Keratinocyte (primary cell): ENCODE measurements at regions not wholly inside any gene's neighbourhood (a gene's known extent, or its start where the extent isn't known, plus 50 kb on each side); places are given as distances from the start of the nearest gene placed in this dataset.

ENCODE experiments used
- DNase-seq: peaks from one replicate; pipeline ENCODE4 v3.0.0-alpha.2; 2011; ENCODE audit warnings: low read depth, missing footprints, low spot score
- FAIRE-seq: peaks from 2 replicates; lab custom pipeline; 2011; peaks lifted over from hg19 to GRCh38; lab: Jason Lieb, UNC
- H2AFZ ChIP-seq: 2 replicates; pipeline ENCODE4 v1.6.0; 2012; ENCODE audit warnings: low read length, control low read depth, inconsistent platforms; ENCODE audit not compliant: control insufficient read depth
- H3K27ac ChIP-seq: 2 replicates; pipeline ENCODE4 v1.5.1; 2011; ENCODE audit warnings: low read length; ENCODE audit not compliant: control insufficient read depth, insufficient read depth
- H3K27me3 ChIP-seq: 3 replicates; pipeline ENCODE4 v1.6.0; 2011; ENCODE audit warnings: low read length; ENCODE audit not compliant: control insufficient read depth, insufficient read depth; ENCODE audit errors: extremely low read depth
- H3K36me3 ChIP-seq, 2 experiments: 2 replicates in 1 of 2; 3 replicates in 1 of 2; pipeline ENCODE4 v1.5.1; 2011; ENCODE audit warnings: low read length in 2 of 2, mild to moderate bottlenecking in 1 of 2; ENCODE audit not compliant: control insufficient read depth in 2 of 2, insufficient read depth in 2 of 2; ENCODE audit errors: extremely low read depth in 1 of 2
- H3K4me1 ChIP-seq: 3 replicates; pipeline ENCODE4 v1.5.1; 2011; ENCODE audit warnings: low read length; ENCODE audit not compliant: control insufficient read depth, insufficient read depth; ENCODE audit errors: extremely low read depth
- H3K4me2 ChIP-seq: 3 replicates; pipeline ENCODE4 v1.6.0; 2011; ENCODE audit warnings: low read depth, low read length; ENCODE audit not compliant: control insufficient read depth, insufficient read depth; ENCODE audit errors: extremely low read depth
- H3K4me3 ChIP-seq, 3 experiments: fragments of 200-600 bp in 1 of 3; sonication (generic) in 1 of 3; 2 replicates in 2 of 3; 3 replicates in 1 of 3; pipeline ENCODE4 v1.5.1; 2011 to 2016; ENCODE audit warnings: low read length in 3 of 3, mild to moderate bottlenecking in 3 of 3, control low read depth in 2 of 3, inconsistent platforms in 1 of 3, low read depth in 1 of 3, mixed read lengths in 1 of 3, mixed run types in 1 of 3, moderate library complexity in 1 of 3; ENCODE audit not compliant: control insufficient read depth in 2 of 3, insufficient read depth in 2 of 3; ENCODE audit errors: extremely low read depth in 1 of 3
- H3K79me2 ChIP-seq: 2 replicates; pipeline ENCODE4 v1.6.0; 2012; ENCODE audit warnings: low read length; ENCODE audit not compliant: control insufficient read depth, insufficient read depth
- H3K9ac ChIP-seq: 3 replicates; pipeline ENCODE4 v1.6.0; 2011; ENCODE audit warnings: low read length; ENCODE audit not compliant: control insufficient read depth, insufficient read depth; ENCODE audit errors: extremely low read depth
- H3K9me1 ChIP-seq: 3 replicates; pipeline ENCODE4 v1.6.0; 2011; ENCODE audit warnings: low read length; ENCODE audit not compliant: control insufficient read depth, insufficient read depth; ENCODE audit errors: extremely low read depth
- H3K9me3 ChIP-seq: 2 replicates; pipeline ENCODE4 v1.5.1; 2012; ENCODE audit warnings: low read depth, low read length; ENCODE audit not compliant: control insufficient read depth
- H4K20me1 ChIP-seq: 3 replicates; pipeline ENCODE4 v1.6.0; 2011; ENCODE audit warnings: low read length; ENCODE audit not compliant: control insufficient read depth, insufficient read depth; ENCODE audit errors: extremely low read depth
- CTCF ChIP-seq, 3 experiments: IDR thresholded peaks in 1 of 3; conservative IDR thresholded peaks in 1 of 3; optimal IDR thresholded peaks in 1 of 3; 2 replicates in 2 of 3; 3 replicates in 1 of 3; pipeline versions ENCODE3 to v1.5.1; 2011; ENCODE audit warnings: low read length in 3 of 3, mild to moderate bottlenecking in 3 of 3, moderate library complexity in 2 of 3, control low read depth in 1 of 3, inconsistent platforms in 1 of 3; ENCODE audit not compliant: insufficient read depth in 2 of 3; ENCODE audit errors: extremely low read depth in 1 of 3
- EZH2 ChIP-seq: IDR thresholded peaks from one replicate; pipeline ENCODE4 v1.6.1; 2012; ENCODE audit warnings: inconsistent platforms, mild to moderate bottlenecking, low read length, moderate library complexity
- dilution Hi-C: fragments of 300-500 bp; cut with MboI; formaldehyde crosslinking; loops from one replicate; pipeline ENCODE4 v1.7.0; 2020; ENCODE audit warnings: low sequenced_read_pairs; ENCODE audit not compliant: extremely low pct_ligation_motif_present

GRCh38 chr6:165940366-165940765 is 227.3 kb downstream of the TBXT start:
- Histone ChIP-seq H2AFZ (no peak overlapping the region), H3K9me3 (peaks cover 2% of the 10 kb centered on the region), H3K4me1 (no peaks in the 10 kb centered on the region), H3K9me1 (no peaks in the 10 kb centered on the region), H3K4me3 (no peak overlapping the region), H3K36me3 (no peaks in the 10 kb centered on the region), H3K27me3 (no peaks in the 10 kb centered on the region), H3K27ac (no peak overlapping the region), H3K4me2 (no peak overlapping the region), H4K20me1 (no peaks in the 10 kb centered on the region), H3K9ac (no peak overlapping the region), H3K79me2 (no peaks in the 10 kb centered on the region)
- DNase-seq (no peak), FAIRE-seq (no peak)
- dilution Hi-C loops, result no loop called here
- TF ChIP-seq EZH2, result no peak

GRCh38 chr6:165939601-165940290 is 227.9 kb downstream of the TBXT start:
- TF ChIP-seq CTCF (optimal IDR thresholded peaks at IDR 0.05 in 1 of 3, IDR thresholded peaks at IDR 0.05 in 1 of 3, conservative IDR thresholded peaks at IDR 0.05 in 1 of 3; ENCODE audit: extremely low read depth in 1 of 3, insufficient read depth in 2 of 3, low read length in 3 of 3), result no peak
- TF ChIP-seq EZH2, result no peak
- H3K27me3 ChIP-seq, result no peaks in the 10 kb centered on the region

GRCh38 chr6:165939047-165939446 is 228.6 kb downstream of the TBXT start:
- Histone ChIP-seq H3K4me1 (no peaks in the 10 kb centered on the region), H3K9ac (no peak overlapping the region), H3K9me3 (peaks cover 2% of the 10 kb centered on the region), H3K27me3 (no peaks in the 10 kb centered on the region), H3K36me3 (no peaks in the 10 kb centered on the region), H2AFZ (no peak overlapping the region), H3K4me2 (no peak overlapping the region), H3K27ac (no peak overlapping the region), H3K4me3 (no peak overlapping the region), H4K20me1 (no peaks in the 10 kb centered on the region), H3K79me2 (no peaks in the 10 kb centered on the region), H3K9me1 (no peaks in the 10 kb centered on the region)
- no peak for DNase-seq
- no peak for FAIRE-seq
- dilution Hi-C loops, result no loop called here
- TF ChIP-seq EZH2, result no peak
- TF ChIP-seq CTCF (optimal IDR thresholded peaks at IDR 0.05 in 1 of 3, IDR thresholded peaks at IDR 0.05 in 1 of 3, conservative IDR thresholded peaks at IDR 0.05 in 1 of 3; ENCODE audit: extremely low read depth in 1 of 3, insufficient read depth in 2 of 3, low read length in 3 of 3), result no peak

More at GRCh38 chr6:165939601-165940290, 227.9 kb downstream of the TBXT start:
- no peaks in the 10 kb centered on the region for H3K4me1 ChIP-seq
- no peak for FAIRE-seq
- H3K4me3 ChIP-seq, result no peak overlapping the region
- H3K9me1 ChIP-seq, result no peaks in the 10 kb centered on the region
- peaks cover 2% of the 10 kb centered on the region for H3K9me3 ChIP-seq
- no peak overlapping the region for H2AFZ ChIP-seq
- dilution Hi-C loops, result no loop called here
- H3K79me2 ChIP-seq, result no peaks in the 10 kb centered on the region
- no peak overlapping the region for H3K4me2 ChIP-seq
- H3K36me3 ChIP-seq, result no peaks in the 10 kb centered on the region
- H3K27ac ChIP-seq, result no peak overlapping the region
- no peak overlapping the region for H3K9ac ChIP-seq
- no peak for DNase-seq
- no peaks in the 10 kb centered on the region for H4K20me1 ChIP-seq
